ENCODE measurements at regions not wholly inside any gene's neighbourhood (a gene's known extent, or its start where the extent isn't known, plus 50 kb on each side); places are given as distances from the start of the nearest gene placed in this dataset.

GRCh38 chr2:156748221-156748620 is 312.0 kb downstream of the GPD2 start:
- Mint-ChIP-seq H3K36me3 (ENCODE audit: low read depth) (no peaks in the 10 kb centered on the region), H3K4me1 (ENCODE audit: low read depth) (no peaks in the 10 kb centered on the region), H3K9me3 (no peaks in the 10 kb centered on the region), H3K27ac (no peak overlapping the region), H3K27me3 (ENCODE audit: insufficient read depth) (peaks cover 5% of the 10 kb centered on the region; the same call in 1 of the 2 replicates), H3K4me3 (no peak overlapping the region)
- no peak for DNase-seq
- TF ChIP-seq CTCF (IDR thresholded peaks at IDR 0.05): no peak

- Mint-ChIP-seq H3K27me3 (ENCODE audit: insufficient read depth) (peaks cover 2% of the 10 kb centered on the region; the same call in 1 of the 2 replicates), H3K4me1 (ENCODE audit: low read depth) (no peaks in the 10 kb centered on the region), H3K36me3 (ENCODE audit: low read depth) (no peaks in the 10 kb centered on the region), H3K4me3 (no peak overlapping the region), H3K9me3 (no peaks in the 10 kb centered on the region), H3K27ac (no peak overlapping the region)
- DNase-seq: no peak
- TF ChIP-seq CTCF (IDR thresholded peaks at IDR 0.05): no peak
Observed at GRCh38 chr2:156752042-156752441, 315.9 kb downstream of the GPD2 start.

- H3K4me3 Mint-ChIP-seq: no peak overlapping the region
- DNase-seq: no peak
- no peaks in the 10 kb centered on the region for H3K36me3 Mint-ChIP-seq (ENCODE audit: low read depth)
- no peaks in the 10 kb centered on the region for H3K9me3 Mint-ChIP-seq
- no peak for TF ChIP-seq CTCF (IDR thresholded peaks at IDR 0.05)
- H3K27me3 Mint-ChIP-seq (ENCODE audit: insufficient read depth): peaks cover 2% of the 10 kb centered on the region; the same call in 1 of the 2 replicates
- no peak overlapping the region for H3K27ac Mint-ChIP-seq
- no peaks in the 10 kb centered on the region for H3K4me1 Mint-ChIP-seq (ENCODE audit: low read depth)
Observed at GRCh38 chr2:156753766-156754165, 317.6 kb downstream of the GPD2 start.

- H3K27me3 Mint-ChIP-seq (ENCODE audit: insufficient read depth): peaks cover 2% of the 10 kb centered on the region; the same call in 1 of the 2 replicates
- H3K4me1 Mint-ChIP-seq (ENCODE audit: low read depth): no peaks in the 10 kb centered on the region
- H3K27ac Mint-ChIP-seq: no peak overlapping the region
- no peak for TF ChIP-seq CTCF (IDR thresholded peaks at IDR 0.05)
- no peak for DNase-seq
- H3K36me3 Mint-ChIP-seq (ENCODE audit: low read depth): no peaks in the 10 kb centered on the region
- H3K9me3 Mint-ChIP-seq: no peaks in the 10 kb centered on the region
- H3K4me3 Mint-ChIP-seq: no peak overlapping the region
Observed at GRCh38 chr2:156756516-156756915, 320.3 kb downstream of the GPD2 start.

- Mint-ChIP-seq H3K36me3 (ENCODE audit: low read depth) (no peaks in the 10 kb centered on the region), H3K4me3 (no peak overlapping the region), H3K4me1 (ENCODE audit: low read depth) (no peaks in the 10 kb centered on the region), H3K27ac (no peak overlapping the region), H3K27me3 (ENCODE audit: insufficient read depth) (peaks cover 1% of the 10 kb centered on the region; the same call in 1 of the 2 replicates), H3K9me3 (no peaks in the 10 kb centered on the region)
- no peak for TF ChIP-seq CTCF (IDR thresholded peaks at IDR 0.05)
- no peak for DNase-seq
Observed at GRCh38 chr2:156763174-156763573, 327.0 kb downstream of the GPD2 start.

GRCh38 chr2:156765043-156765442 is 328.9 kb downstream of the GPD2 start:
- Mint-ChIP-seq H3K9me3 (no peaks in the 10 kb centered on the region), H3K4me1 (ENCODE audit: low read depth) (no peaks in the 10 kb centered on the region), H3K4me3 (no peak overlapping the region), H3K27me3 (ENCODE audit: insufficient read depth) (peaks cover 1% of the 10 kb centered on the region; the same call in 1 of the 2 replicates), H3K27ac (no peak overlapping the region), H3K36me3 (ENCODE audit: low read depth) (no peaks in the 10 kb centered on the region)
- no peak for DNase-seq
- TF ChIP-seq CTCF (IDR thresholded peaks at IDR 0.05): no peak
